ENCODE measurements at regions not wholly inside any gene's neighbourhood (a gene's known extent, or its start where the extent isn't known, plus 50 kb on each side); places are given as distances from the start of the nearest gene placed in this dataset.

DNA sequence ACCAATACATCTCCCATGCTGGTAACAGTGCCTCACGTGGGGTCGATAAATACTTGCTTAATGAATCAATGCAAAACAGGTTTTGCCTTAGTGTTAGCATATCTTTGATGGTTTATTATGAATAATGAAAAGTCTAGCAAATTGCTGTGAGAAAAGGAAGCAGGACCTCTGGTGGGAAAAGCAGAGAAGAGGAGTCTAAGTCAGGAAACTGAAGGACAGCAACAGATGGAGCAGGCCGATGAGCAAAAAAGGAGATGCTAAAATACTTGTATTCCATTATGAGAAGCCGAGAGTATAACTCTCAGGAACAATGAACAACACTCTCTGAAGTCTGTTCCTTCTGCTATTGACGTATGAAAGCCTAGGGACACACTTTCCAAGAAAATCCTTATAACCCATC is 555.2 kb upstream of the KLHL29 start:
- H3K27ac ChIP-seq (ENCODE audit: low read length), result no peak overlapping the region
- in situ Hi-C loops (cut with HindIII; ENCODE audit: low pct_unique_long_range_greater_than_20kb, low sequenced_read_pairs), result no loop called here
- no TSS peak for BruUV-seq (replicated peaks)
- ChIA-PET CTCF (no interaction called here), POLR2A (no interaction called here)
- DNase-seq (ENCODE audit: low read depth, low spot score), result no peak
- no peak overlapping the region for H3K4me3 ChIP-seq (ENCODE audit: low read depth in 2 of 2, low read length in 2 of 2)
- H3K36me3 ChIP-seq (ENCODE audit: control insufficient read depth, insufficient read depth, low read length), result no peaks in the 10 kb centered on the region
- H3K9me3 ChIP-seq (ENCODE audit: control insufficient read depth, insufficient read depth, low read depth, low read length), result no peaks in the 10 kb centered on the region
- TF ChIP-seq POLR2AphosphoS5 (IDR thresholded peaks at IDR 0.05; ENCODE audit: low read depth, low read length) (no peak), SIN3A (IDR thresholded peaks at IDR 0.05; ENCODE audit: borderline replicate concordance, insufficient read depth, low read depth, low read length) (no peak), CTCF (IDR thresholded peaks at IDR 0.05) (no peak), REST (IDR thresholded peaks at IDR 0.05; ENCODE audit: insufficient read depth in 1 of 2, low read depth in 2 of 2, low read length in 1 of 2) (no peak), TCF7L2 (IDR thresholded peaks at IDR 0.05; ENCODE audit: low read depth, low read length) (no peak)
- no peak for ATAC-seq
- intact Hi-C loops (cut with micrococcal nuclease; ENCODE audit: unreplicated experiment), result no loop called here
- no peaks in the 10 kb centered on the region for H3K27me3 ChIP-seq (ENCODE audit: control insufficient read depth, insufficient read depth, low read length)
- no peaks in the 10 kb centered on the region for H3K4me1 ChIP-seq (ENCODE audit: control insufficient read depth, insufficient read depth, low read length)

DNA sequence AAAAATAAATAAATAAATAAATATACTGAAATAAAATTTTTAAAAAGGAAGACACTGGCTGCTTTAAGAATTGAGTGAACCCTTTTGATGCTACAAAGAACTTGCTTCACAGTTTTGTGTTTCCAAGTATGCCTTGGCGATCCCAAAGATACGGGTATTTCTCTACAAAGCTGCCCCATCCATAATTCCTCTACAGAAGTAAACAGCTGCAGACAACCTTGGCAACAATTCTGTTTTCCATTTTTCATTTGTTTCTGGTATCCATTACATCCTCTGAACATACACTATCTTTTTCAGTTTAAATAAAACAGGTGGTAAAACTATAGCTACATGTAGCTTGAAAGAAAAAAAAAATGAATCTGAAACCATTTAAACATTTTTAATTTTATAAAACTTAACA is 552.8 kb upstream of the KLHL29 start:
- Histone ChIP-seq H3K4me1 (ENCODE audit: control insufficient read depth, insufficient read depth, low read length) (no peaks in the 10 kb centered on the region), H3K9me3 (ENCODE audit: control insufficient read depth, insufficient read depth, low read depth, low read length) (no peaks in the 10 kb centered on the region), H3K36me3 (ENCODE audit: control insufficient read depth, insufficient read depth, low read length) (no peaks in the 10 kb centered on the region), H3K27me3 (ENCODE audit: control insufficient read depth, insufficient read depth, low read length) (no peaks in the 10 kb centered on the region), H3K27ac (ENCODE audit: low read length) (no peak overlapping the region), H3K4me3 (ENCODE audit: low read depth in 2 of 2, low read length in 2 of 2) (no peak overlapping the region)
- ATAC-seq (no peak), DNase-seq (ENCODE audit: low read depth, low spot score) (no peak)
- intact Hi-C loops (cut with micrococcal nuclease; ENCODE audit: unreplicated experiment), result no loop called here
- TF ChIP-seq POLR2AphosphoS5 (IDR thresholded peaks at IDR 0.05; ENCODE audit: low read depth, low read length), result no peak
- TF ChIP-seq TCF7L2 (IDR thresholded peaks at IDR 0.05; ENCODE audit: low read depth, low read length), result no peak
- no peak for TF ChIP-seq CTCF (IDR thresholded peaks at IDR 0.05)
- no peak for TF ChIP-seq REST (IDR thresholded peaks at IDR 0.05; ENCODE audit: insufficient read depth in 1 of 2, low read depth in 2 of 2, low read length in 1 of 2)
- TF ChIP-seq SIN3A (IDR thresholded peaks at IDR 0.05; ENCODE audit: borderline replicate concordance, insufficient read depth, low read depth, low read length), result no peak
- no TSS peak for BruUV-seq (replicated peaks)
- ChIA-PET POLR2A (no interaction called here), CTCF (no interaction called here)
- in situ Hi-C loops (cut with HindIII; ENCODE audit: low pct_unique_long_range_greater_than_20kb, low sequenced_read_pairs), result no loop called here

All from Panc1 (cell line).